ENCODE measurements at regions not wholly inside any gene's neighbourhood (a gene's known extent, or its start where the extent isn't known, plus 50 kb on each side); places are given as distances from the start of the nearest gene placed in this dataset.

DNA sequence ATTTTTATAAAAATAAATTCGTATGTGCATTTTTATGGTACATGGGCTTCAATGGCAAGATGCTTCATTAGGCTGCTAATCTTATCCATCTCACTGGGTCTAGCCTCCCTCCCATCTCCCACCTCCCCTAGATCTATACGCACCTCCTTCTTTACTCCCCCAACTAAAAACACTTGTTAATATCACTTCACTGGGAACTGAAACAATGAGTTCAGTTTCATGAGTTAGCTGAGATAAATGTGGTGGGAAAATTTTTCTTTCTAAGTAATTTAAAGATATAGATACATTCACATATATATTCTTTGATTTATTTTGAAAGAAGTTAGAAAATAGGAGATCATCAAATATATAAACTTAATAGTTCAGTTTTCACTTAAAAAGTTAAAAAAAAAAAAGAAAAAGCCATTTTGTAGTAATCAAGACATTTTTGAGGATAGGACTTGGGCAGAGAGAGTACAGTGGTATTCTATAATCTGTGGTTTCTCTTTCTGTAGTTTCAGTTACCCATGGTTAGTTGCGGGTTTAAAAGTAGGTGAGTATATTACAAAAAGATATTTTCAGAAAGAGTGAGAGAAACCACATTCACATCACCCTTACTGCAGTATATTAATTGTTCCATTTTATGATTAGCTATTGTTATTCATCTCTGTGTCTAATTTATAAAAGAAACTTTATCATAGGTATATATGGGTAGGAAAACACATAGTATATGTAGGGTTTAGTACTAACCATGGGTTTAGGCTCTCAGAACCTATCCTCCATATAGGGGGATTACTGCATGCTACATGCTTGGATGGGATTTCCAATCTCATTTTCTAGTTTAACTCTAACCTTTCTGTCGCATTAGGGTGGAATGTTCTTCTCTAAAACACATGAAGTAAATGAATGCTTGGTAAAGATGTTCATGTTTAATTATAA lies 316.0 kb upstream of the CBLB start:
- no peak for DNase-seq

DNA sequence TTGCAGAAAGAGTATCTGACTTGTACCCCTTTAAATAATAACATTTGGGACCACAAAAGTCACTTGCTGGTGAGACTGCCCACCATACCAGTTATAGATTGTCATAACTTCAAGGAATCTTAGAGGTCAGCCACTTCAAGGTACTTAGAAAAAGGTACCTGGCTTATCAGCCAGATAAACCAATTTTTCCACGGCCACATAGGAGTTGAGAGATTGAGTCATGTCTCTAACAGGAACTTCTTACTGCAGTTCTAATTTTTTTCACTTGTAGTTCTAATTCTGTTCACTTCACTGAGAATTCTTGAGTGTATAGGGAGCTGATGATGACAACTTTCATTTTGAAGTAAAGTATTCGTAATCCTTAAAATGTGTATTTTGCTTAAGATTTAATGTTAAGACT lies 317.1 kb upstream of the CBLB start:
- DNase-seq, result no peak

DNA sequence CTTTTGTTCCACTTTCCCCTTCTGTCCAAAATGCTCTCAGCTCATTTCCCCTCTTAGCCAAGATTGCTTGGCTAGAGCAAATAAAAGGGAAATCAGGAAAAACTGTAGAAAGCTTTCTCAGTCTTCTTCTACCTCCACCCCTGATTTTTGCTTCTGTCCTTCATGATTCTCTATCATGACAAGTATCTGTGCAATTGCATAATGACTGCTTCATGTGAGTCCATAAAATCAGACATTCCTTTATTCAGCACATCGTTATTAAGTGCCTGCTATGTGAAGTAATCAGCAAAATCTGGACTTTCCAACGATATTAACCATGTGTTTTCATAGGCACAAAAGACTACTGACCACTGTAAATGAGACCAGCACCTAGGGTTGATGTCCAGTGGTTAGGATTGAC lies 321.5 kb upstream of the CBLB start:
- no peak for DNase-seq

DNA sequence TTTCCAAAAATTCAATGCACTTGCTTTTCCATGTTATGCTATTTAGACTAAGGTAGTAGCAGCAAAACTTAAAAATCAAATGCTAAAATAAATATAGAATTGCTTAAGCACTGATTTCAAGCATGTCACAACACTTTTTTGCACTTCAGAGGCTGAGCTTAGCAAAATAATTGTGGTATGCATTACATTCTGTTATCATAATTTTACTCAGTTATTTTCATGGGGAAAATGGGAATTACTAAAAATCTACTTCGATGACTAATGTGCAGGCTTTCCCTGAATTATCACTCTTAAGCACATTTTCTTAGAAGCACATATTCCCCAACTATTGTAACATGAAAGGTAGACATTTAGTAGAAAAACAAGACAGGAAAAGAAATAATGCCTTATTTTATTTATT lies 322.4 kb upstream of the CBLB start:
- DNase-seq, result no peak

DNA sequence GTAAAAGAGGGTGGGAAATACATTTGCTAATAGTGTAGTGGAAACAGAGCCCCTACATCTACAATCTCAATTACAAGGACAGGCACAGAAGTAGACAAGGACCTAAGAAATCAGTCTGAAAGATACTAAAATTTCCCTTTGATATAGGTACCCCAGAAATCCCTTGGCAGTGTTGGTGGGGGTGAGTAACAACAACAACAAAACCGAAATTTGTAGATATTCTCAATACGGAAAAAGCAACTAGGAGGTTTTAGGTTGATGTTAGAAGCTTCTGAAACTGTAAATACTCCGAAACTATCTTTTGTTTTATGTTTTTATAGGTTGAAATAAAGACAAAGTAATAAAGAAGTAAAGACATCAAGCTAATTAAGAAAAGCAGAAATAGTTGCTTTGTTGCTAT lies 323.1 kb upstream of the CBLB start:
- no peak for DNase-seq

DNA sequence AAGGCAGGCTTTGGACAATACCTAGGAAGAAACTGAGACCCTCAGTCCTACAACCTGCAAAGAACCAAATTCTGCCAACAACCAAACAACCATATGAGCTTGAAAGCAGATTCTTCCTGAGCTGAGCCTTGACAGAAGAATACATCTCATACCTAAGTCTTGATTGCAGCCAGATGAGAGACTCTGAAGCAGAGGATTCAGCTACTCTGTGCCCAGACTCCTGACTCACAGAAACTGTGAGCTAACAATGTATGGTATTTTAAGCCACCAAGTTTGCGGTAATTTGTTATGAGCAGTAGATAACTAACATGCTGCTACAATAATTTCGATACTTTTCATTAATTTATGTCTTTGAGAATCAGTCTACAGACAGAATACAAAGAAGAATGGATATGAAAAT lies 325.1 kb upstream of the CBLB start:
- DNase-seq, result no peak

DNA sequence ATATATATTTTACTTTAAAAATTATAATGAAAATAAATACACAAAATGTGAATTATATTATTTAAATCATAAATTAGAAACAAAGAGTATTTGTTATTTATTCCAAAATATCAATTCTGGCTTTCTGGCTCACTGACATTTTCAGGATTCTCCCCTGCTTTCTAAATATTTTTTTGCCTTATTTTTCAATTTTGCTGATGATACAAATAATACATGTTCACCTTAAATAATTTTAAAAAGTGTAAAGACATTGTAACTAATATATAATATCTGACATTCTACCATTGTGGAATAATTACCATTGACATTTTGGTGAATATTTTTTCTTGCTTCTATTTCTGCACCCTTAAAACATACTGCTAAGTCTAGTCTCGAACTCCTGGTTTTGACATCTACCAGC lies 325.9 kb upstream of the CBLB start:
- DNase-seq, result no peak

DNA sequence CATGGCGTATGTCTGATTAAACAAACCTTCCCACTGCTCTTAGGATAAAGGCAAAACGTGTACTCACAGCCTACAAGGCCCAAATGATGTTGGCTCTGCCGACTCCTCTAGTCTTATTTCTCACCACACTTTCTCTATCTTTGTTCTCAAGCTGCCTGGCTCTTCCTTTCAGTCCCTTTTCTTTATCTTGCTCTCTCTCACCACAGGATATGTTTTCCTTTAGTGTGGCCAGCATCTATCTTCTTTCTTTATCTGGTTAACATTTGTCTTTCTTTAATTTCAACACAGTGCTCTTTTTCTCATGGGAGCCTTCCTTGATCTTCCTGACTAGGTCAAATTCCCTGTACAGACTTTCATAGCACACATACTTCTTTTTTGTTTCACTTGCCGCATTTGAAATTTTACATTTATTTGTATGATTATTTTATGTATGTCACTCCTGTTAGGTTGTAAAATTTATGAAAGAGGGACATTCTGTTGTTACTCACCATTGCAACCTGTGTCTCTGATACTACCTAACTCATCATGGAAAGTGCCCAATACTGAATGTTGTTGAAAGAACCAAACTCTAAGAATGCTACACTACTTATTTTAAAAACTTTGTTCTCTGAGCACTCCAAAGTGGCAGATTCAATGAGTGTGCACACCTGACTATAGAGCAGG lies 328.9 kb upstream of the CBLB start:
- DNase-seq, result no peak

DNA sequence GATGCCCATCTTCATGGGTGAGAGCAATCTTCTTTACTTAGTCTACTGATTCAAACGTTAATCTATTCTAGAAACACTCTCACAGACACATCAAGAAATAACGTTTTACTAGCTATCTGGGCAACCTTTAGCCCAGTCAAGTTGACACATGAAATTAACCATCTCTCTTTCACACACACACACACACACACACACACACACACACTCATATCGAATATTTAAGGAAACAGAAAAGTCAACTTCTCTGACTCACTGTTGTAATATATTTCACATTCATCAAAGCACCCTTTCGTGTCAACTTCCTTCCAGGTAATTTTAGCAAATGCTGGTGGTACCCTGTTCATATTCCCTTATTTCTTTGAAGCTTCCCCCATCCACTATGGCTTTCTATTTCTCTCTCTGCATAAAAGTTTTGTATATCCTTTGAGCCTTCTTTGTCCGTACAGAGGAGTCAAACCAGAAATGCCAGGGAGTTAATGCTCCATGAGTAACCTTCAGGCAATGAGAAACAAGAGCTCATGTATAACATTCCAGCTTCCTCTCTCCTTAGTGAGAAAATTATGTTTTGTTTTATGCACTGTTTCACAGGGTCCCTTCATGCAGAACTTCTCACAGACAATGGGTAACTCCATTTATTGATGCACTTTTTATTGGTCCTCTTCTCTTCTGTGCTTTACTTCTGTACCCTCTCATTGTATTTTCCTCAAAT lies 335.5 kb upstream of the CBLB start:
- no peak for DNase-seq

DNA sequence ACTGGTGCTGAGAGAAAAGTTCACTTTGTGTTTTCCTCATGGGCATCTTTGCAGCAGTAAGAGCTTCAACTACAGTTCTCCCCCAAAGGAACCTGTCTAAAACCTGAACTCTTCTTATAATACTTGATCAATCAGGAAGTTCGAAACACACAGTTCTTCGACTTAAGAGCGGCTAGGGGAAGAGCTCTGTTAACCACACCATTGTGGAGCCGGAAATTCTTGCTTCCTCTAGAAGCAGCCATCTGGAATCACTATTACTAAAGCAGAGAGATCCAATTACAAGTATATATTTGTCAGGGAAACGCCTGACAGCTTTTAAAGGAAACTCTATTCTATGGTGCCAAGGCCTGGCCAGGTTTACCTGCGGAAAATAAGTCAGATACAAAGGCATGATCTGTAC lies 337.3 kb upstream of the CBLB start:
- DNase-seq, result no peak

DNA sequence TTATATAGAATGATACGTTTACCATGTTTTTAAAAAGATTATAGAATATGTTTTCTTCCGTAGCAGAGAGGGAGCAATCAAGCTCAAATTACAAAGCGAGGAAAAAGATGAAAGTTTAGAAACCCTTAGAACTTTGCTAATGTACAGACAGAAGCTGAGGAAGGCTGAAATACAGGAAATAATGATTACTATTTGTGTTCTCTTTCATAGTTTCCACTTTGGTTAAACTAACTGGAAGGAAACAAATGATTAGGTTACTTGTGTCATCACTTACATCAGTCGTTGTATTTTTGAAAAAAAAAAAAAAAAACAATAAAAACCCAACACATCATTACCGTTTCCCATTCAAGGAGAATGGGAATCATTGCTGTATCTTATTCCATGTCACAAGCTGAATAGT lies 337.8 kb upstream of the CBLB start:
- no peak for DNase-seq

DNA sequence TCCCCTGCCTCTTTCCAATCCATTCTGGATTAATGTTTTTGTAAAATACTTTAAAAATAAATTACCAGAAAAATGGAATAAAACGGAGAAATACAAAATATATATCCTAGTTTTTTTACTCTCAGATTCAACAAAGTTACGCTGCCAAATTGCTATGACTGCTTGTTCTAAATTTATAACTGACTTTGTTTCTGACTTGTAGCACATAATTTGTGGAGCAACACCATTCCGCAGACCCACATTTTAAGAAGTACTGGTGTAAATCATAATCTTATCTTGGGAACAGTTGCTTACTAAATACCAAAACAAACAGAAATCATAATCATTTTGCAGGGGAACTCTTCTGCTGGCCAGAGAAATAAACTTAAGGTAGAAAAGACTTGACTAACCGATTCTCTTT lies 339.4 kb upstream of the CBLB start:
- no peak for DNase-seq

DNA sequence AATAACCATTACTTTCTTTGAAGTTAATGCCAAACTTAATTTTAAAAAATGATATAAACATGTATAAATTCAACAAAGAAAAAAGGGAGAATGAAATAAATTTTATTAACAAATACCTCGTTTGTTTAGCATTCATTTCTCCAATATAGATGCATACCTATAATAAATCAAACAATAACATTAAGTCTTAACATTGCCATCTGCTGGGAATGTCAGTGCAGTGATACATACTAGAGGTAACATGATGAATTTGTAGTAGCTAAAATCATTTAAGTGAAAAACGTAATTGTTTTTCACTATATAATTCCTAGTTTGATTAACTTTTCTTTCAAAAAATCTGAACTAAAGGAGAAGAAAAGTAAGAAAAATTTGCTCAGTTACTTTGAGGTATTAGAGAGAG lies 340.2 kb upstream of the CBLB start:
- no peak for DNase-seq

DNA sequence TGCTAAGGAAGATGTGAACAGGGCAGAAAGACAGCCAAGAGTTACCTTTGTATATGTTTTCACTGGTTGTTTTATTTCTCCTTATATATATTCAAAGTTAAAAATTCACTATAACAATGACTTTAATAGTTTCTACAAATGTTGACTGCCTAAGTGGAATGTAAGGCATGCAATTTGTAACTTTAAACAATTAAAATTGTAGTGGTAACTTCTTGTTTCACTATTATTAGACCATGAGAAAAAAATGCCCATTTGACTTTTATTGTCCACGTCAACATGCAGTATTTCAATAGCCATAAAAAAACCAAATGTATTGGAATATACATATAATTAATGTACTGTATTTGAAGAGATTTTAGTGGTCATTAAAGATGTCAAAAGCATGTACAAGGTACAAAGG lies 340.7 kb upstream of the CBLB start:
- no peak for DNase-seq

DNA sequence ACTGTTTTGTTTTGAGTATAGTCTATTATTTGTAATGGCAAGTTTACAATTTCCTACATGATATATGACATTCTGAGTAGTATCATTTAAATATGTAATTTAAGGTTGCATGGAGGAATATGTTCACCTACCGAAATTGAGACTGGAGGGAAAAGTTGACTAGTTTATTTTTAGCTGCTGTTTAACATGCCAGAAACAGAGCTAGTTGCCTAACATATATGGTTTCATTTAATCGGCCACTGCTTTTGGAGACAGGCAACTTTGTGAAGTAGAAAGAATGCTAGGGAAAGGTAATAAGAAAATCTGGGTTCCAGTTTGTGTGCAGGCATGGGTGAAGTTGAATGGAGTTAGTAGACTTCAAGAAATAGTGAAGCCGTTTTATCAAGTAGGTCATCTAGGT lies 342.1 kb upstream of the CBLB start:
- DNase-seq, result no peak

DNA sequence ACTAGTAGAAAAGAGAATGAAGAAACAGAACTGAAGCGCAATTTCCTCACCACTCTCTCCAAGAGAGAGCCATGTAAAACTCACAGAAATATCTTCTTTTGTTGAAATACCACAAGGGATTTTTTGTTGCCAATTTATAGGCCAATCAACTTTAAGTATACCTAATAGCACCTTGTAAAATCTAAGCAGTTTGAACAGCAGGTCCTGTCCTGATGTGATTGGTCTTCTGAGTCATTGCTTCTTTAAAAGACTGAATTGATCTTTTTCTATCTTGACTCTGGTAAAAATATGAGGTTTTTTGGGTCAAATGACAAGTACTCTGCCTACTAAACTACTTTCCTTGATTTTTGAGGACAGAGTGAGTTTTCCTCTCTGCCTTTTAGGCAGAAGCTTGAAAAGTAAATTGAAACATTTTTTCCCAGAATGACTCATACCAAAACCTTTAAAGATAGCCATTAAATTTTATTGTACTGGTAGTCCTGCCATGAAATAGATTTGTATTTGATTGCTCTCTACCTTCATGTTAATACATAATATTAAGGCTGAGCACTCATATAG lies 343.9 kb upstream of the CBLB start:
- no peak for DNase-seq

DNA sequence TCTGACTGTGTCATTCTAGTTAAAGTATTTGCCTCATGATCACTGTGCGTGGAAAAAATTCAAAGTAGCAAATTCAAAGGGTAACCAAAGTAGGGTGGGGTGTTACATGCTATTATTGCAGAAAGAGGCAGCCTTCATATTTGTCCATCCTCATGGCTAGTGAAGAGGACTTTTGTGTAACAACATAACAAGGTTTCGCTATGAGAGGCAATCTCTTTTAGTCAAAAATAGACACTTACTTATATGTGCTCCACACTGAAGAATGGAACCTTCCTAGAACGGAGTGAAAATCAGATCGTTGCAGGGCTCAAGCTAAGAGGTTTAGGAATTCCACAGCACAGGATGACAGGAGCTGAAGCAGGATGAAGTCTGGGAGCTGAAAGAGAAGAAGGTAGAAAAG lies 345.1 kb upstream of the CBLB start:
- DNase-seq, result no peak

DNA sequence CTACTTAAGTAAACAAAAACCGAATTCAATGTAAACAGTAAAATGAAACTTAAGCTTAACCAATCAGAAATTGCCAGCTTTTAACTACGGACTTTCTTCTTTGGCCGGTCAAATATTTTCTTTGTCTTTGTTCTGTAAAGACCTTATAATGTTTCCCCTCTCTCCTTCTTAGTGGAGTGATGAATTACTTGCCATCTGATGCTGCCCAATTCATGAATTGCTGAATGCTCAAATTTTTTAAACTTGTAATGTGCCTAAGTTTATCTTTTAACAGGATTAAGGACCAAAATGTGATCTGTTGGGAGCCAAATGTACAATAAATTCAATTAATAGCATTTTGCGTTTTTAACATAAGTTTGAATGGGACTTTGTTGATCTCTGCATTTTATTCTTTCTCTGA lies 345.8 kb upstream of the CBLB start:
- DNase-seq, result no peak

DNA sequence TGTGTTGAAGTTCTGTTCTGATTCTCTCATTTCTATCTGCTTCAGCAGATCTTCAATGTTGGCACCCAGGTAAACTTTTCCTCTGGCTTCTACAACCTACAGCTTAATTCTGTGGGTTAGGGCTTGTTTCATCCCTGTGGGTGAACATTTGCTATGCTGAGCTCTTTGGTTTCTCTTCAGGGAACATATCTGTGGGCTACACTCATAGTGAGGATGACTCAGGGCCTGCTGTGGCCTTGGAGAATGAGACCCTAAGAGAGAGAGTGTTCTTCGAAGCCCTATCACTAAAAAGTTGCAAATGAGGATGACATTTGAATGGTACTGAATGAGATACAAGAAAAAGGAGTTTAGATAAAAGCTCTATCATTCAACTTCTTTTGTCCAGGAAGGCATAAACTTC lies 346.2 kb upstream of the CBLB start:
- no peak for DNase-seq

DNA sequence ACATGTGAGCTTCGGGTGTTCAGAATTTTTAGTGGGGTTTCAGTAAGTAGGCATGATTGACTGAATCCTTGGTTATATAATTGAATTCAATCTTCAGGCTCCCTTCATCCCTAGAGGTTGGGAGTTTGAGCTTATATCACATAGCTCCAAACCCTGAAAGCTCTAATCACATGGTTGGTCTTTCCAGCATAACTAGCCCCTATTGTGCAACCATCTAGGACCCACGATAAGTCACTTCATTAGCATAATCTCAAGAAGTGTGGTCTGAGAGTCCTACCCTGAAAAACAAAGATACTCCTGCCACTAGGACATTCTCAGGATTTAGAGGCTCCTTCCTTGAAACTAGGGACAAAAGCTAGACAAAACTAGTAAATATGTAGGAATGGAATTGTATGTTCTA lies 348.9 kb upstream of the CBLB start:
- DNase-seq, result no peak

DNA sequence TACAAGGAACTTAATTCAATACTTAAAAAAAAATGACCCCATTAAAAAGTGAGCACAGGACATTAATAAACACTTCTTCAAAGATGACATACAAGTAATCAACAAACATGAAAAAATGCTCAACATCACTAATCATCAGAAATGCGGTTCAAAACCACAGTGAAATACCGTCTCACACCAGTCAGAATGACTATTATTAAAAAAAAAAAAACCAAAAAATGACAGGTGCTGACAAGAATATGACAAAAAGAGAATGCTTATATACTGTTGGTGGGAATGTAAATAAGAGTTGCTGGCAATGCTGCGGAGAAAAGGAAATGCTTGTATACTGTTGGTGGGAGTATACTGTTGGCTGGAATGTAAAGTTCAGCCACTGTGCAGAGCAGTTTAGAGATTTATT lies 358.3 kb upstream of the CBLB start:
- no peak for DNase-seq

DNA sequence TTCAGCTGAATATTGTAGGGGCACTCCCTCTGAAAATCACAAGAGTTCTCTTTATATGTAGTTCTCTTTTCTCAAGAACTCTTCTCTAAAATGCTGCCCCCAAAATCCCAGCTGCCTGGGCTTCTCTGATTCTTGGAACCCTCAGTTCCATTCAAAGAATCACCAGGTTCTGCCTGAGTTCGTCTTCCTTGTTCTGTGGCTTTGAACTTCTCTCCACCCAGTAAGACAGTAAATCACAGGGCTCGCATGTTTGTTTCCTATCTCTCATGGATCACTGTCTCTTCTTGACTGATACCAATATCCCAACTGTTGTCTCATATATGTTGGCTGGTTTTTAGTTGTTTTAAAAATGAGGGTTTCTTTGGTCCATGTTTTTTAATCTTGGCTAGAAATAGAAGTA lies 359.5 kb upstream of the CBLB start:
- DNase-seq, result no peak

DNA sequence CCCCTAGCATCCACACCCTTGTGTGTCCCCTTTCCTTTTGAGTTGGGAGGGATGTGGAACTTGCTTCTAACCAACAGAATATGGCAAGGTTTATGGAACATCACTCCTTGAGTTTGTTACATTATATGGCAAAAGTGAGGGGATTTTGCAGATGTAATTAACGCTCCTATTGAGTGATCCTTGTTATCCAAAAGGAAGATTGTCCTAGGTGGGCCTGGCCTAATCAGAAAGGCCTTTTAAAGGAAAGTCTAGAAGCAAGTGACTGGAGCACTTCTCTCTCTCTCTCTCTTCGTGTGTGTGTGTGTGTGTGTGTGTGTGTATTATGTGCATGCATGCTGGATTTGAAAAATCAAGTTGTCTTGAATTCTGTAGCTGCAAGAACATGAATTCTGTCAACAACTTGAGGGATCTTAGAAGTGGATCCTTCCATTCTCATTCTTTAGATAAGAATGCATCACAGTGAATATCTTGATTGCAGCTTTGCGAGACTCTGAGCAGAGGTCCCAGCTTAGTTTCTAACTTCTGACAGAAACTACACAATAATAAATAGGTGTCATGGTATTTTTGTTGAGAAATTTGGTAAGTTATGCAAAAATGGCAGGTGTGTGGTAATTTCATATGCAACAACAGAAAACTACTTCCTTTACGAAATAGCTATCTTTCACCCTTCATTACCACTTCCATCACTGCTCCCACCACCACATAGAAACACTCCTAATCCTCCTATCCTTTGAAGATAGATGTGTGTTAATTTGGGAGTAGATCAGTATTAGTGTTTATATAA lies 360.9 kb upstream of the CBLB start:
- DNase-seq, result no peak
